ENCODE measurements at regions not wholly inside any gene's neighbourhood (a gene's known extent, or its start where the extent isn't known, plus 50 kb on each side); places are given as distances from the start of the nearest gene placed in this dataset.

GRCh38 chr5:163172540-163173338 lies 264.7 kb upstream of the CCNG1 start:
- no peaks in the 10 kb centered on the region; the same call in 2 of the 3 replicates for H3K36me3 Mint-ChIP-seq (ENCODE audit: low read depth)
- no peaks in the 10 kb centered on the region for H3K4me1 Mint-ChIP-seq
- no peak for ATAC-seq
- Histone ChIP-seq H3K27me3 (ENCODE audit: insufficient read depth) (no peaks in the 10 kb centered on the region), H4K20me1 (replicated peaks; ENCODE audit: insufficient read depth) (no peaks in the 10 kb centered on the region), H3F3A (replicated peaks; ENCODE audit: low read depth) (no peaks in the 10 kb centered on the region), H2AFZ (no peak overlapping the region), H3K79me2 (replicated peaks; ENCODE audit: insufficient read depth) (no peaks in the 10 kb centered on the region), H3K36me3 (ENCODE audit: insufficient read depth) (no peaks in the 10 kb centered on the region), H3K27ac (ENCODE audit: low read depth) (no peak overlapping the region), H3K4me2 (no peak overlapping the region), H3K4me1 (ENCODE audit: insufficient read depth) (no peaks in the 10 kb centered on the region), H3K9me2 (ENCODE audit: insufficient read depth) (no peaks in the 10 kb centered on the region), H3K4me3 (no peak overlapping the region)
- no peaks in the 10 kb centered on the region for H3K27me3 Mint-ChIP-seq (ENCODE audit: insufficient read depth, low read depth, poor library complexity)
- no peak for DNase-seq (ENCODE audit: low spot score)
- no peak overlapping the region for H3K27ac Mint-ChIP-seq
- TF ChIP-seq CREB1 (CRISPR knock-in tag; IDR thresholded peaks at IDR 0.05; ENCODE audit: low read depth) (no peak), CTCF (conservative IDR thresholded peaks at IDR 0.05; ENCODE audit: low read depth in 2 of 2) (no peak), ETS1 (IDR thresholded peaks at IDR 0.05) (no peak), NANOG (IDR thresholded peaks at IDR 0.05; ENCODE audit: borderline replicate concordance) (no peak)
- H3K4me3 Mint-ChIP-seq, result no peak overlapping the region
- H3K9me3 Mint-ChIP-seq, result peaks cover 9% of the 10 kb centered on the region; the same call in 2 of the 3 replicates

- Histone ChIP-seq H2AFZ (no peak overlapping the region), H3K27ac (ENCODE audit: low read depth) (no peak overlapping the region), H4K20me1 (replicated peaks; ENCODE audit: insufficient read depth) (no peaks in the 10 kb centered on the region), H3K4me3 (no peak overlapping the region), H3K9me2 (ENCODE audit: insufficient read depth) (no peaks in the 10 kb centered on the region), H3K4me1 (ENCODE audit: insufficient read depth) (peaks cover 3% of the 10 kb centered on the region; the same call in 1 of the 2 replicates), H3K36me3 (ENCODE audit: insufficient read depth) (no peaks in the 10 kb centered on the region), H3K27me3 (ENCODE audit: insufficient read depth) (no peaks in the 10 kb centered on the region), H3K79me2 (replicated peaks; ENCODE audit: insufficient read depth) (no peaks in the 10 kb centered on the region), H3K4me2 (no peak overlapping the region), H3F3A (replicated peaks; ENCODE audit: low read depth) (no peaks in the 10 kb centered on the region)
- H3K9me3 Mint-ChIP-seq, result no peaks in the 10 kb centered on the region; the same call in 2 of the 3 replicates
- no peak for ATAC-seq
- no peak for DNase-seq (ENCODE audit: low spot score)
- H3K27me3 Mint-ChIP-seq (ENCODE audit: insufficient read depth, low read depth, poor library complexity), result no peaks in the 10 kb centered on the region
- peaks cover 11% of the 10 kb centered on the region; the same call in 2 of the 3 replicates for H3K4me1 Mint-ChIP-seq
- H3K4me3 Mint-ChIP-seq, result no peak overlapping the region
- no peaks in the 10 kb centered on the region for H3K36me3 Mint-ChIP-seq (ENCODE audit: low read depth)
- no peak overlapping the region for H3K27ac Mint-ChIP-seq
- TF ChIP-seq EZH2 (IDR thresholded peaks at IDR 0.05; ENCODE audit: low read depth, unreplicated experiment) (no peak), POLR2AphosphoS5 (IDR thresholded peaks at IDR 0.05; ENCODE audit: low read depth) (no peak), STAT1 (IDR thresholded peaks at IDR 0.05; ENCODE audit: unreplicated experiment) (no peak), CTCF (conservative IDR thresholded peaks at IDR 0.05; ENCODE audit: low read depth in 2 of 2) (no peak), REST (IDR thresholded peaks at IDR 0.05; ENCODE audit: unreplicated experiment) (no peak), CREB1 (CRISPR knock-in tag; IDR thresholded peaks at IDR 0.05; ENCODE audit: low read depth) (no peak), JUNB (IDR thresholded peaks at IDR 0.05; ENCODE audit: unreplicated experiment) (no peak), ZNF331 (CRISPR knock-in tag; IDR thresholded peaks at IDR 0.05; ENCODE audit: low read depth) (no peak), ETS1 (IDR thresholded peaks at IDR 0.05) (no peak), NANOG (IDR thresholded peaks at IDR 0.05; ENCODE audit: borderline replicate concordance) (no peak)
These were observed 259.4 kb upstream of the CCNG1 start for GRCh38 chr5:163177971-163178370.

All from GM23338 (cell line).